Uterus (tissue), 3 donors: ENCODE measurements at regions not wholly inside any gene's neighbourhood (a gene's known extent, or its start where the extent isn't known, plus 50 kb on each side); places are given as distances from the start of the nearest gene placed in this dataset.
A peak's percentile ranks its signal among the peaks of the same experiment; 100 is the strongest.

ENCODE experiments used
- DNase-seq, 2 donors: peaks; one replicate each; pipeline ENCODE4 v3.0.0-alpha.2; 2019 to 2020
- H3K27ac ChIP-seq, 2 donors: fragments of 200-600 bp; sonication (generic); 1 replicate in 1 of 2; 2 replicates in 1 of 2; pipeline ENCODE4 v1.5.1; 2016 to 2018
- H3K27me3 ChIP-seq, 2 donors: fragments of 200-600 bp; sonication (generic); one replicate each; pipeline ENCODE4 v1.5.1; 2018 to 2019; ENCODE audit warnings: control low read depth in 1 of 2
- H3K36me3 ChIP-seq, 2 donors: fragments of 200-600 bp; sonication (generic); one replicate each; pipeline ENCODE4 v1.5.1; 2019; ENCODE audit warnings: control low read depth in 1 of 2
- H3K4me1 ChIP-seq, 2 donors: fragments of 200-600 bp; sonication (generic); one replicate each; pipeline ENCODE4 v1.5.1; 2018 to 2019; ENCODE audit warnings: control low read depth in 1 of 2
- H3K4me3 ChIP-seq, 2 donors: fragments of 200-600 bp; sonication (generic); 1 replicate in 1 of 2; 2 replicates in 1 of 2; pipeline ENCODE4 v1.5.1; 2018 to 2019; ENCODE audit warnings: mild to moderate bottlenecking in 1 of 2
- H3K9me3 ChIP-seq, 2 donors: fragments of 200-600 bp; sonication (generic); one replicate each; pipeline ENCODE4 v1.5.1; 2019; ENCODE audit warnings: control low read depth in 1 of 2
- POLR2A ChIP-seq, 2 donors: fragments of 450-650 bp; IDR thresholded peaks; one replicate each; pipeline ENCODE4 v1.6.1; 2016; ENCODE audit warnings: antibody characterized with exemption in 2 of 2, mild to moderate bottlenecking in 1 of 2, moderate library complexity in 1 of 2
- intact Hi-C: fragments of 100-400 bp; cut with DNase I; formaldehyde crosslinking; loops from one replicate; pipeline ENCODE4 v1.15.1; 2023; ENCODE audit warnings: low total_unique reads
- TF ChIP-seq, protein P1 (sequence below), 4 experiments: fragments of 200-600 bp in 2 of 4; fragments of 450-650 bp in 2 of 4; sonication (generic) in 2 of 4; IDR thresholded peaks; one replicate each; pipeline ENCODE4 v1.5.1; 2016 to 2019; ENCODE audit warnings: antibody characterized with exemption in 4 of 4, mild to moderate bottlenecking in 2 of 4, moderate library complexity in 1 of 4
- donor health status: DM: yes; HTN: yes; CAD: no.

DNA sequence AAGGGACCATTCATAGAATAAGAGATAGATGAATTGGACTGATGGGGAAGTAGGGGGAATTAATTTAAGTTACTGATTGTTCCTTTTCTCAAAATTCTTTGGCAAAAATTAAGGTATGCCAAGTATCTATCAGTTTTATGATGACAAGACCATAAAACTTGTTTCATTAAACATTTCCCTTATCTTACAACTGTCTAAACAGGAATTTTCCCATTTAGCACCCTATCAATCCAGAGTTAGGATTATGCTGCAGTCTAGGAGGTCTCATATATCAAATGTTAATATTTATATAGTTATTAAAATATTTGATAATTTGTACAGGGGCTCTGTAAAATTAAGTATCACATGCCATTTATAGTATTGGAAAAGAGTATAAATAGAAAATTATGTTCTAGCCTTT is 51.5 kb upstream of the ARID1B start:
- TF ChIP-seq, protein P1, sequence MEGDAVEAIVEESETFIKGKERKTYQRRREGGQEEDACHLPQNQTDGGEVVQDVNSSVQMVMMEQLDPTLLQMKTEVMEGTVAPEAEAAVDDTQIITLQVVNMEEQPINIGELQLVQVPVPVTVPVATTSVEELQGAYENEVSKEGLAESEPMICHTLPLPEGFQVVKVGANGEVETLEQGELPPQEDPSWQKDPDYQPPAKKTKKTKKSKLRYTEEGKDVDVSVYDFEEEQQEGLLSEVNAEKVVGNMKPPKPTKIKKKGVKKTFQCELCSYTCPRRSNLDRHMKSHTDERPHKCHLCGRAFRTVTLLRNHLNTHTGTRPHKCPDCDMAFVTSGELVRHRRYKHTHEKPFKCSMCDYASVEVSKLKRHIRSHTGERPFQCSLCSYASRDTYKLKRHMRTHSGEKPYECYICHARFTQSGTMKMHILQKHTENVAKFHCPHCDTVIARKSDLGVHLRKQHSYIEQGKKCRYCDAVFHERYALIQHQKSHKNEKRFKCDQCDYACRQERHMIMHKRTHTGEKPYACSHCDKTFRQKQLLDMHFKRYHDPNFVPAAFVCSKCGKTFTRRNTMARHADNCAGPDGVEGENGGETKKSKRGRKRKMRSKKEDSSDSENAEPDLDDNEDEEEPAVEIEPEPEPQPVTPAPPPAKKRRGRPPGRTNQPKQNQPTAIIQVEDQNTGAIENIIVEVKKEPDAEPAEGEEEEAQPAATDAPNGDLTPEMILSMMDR (IDR thresholded peaks at IDR 0.05): no peak
- no peak for TF ChIP-seq POLR2A (IDR thresholded peaks at IDR 0.05)
- Histone ChIP-seq H3K36me3 (no peaks in the 10 kb centered on the region), H3K9me3 (no peaks in the 10 kb centered on the region), H3K27me3 (no peaks in the 10 kb centered on the region), H3K27ac (no peak overlapping the region), H3K4me3 (no peak overlapping the region), H3K4me1 (no peaks in the 10 kb centered on the region)
- no peak for DNase-seq
- intact Hi-C loops: no loop called here

DNA sequence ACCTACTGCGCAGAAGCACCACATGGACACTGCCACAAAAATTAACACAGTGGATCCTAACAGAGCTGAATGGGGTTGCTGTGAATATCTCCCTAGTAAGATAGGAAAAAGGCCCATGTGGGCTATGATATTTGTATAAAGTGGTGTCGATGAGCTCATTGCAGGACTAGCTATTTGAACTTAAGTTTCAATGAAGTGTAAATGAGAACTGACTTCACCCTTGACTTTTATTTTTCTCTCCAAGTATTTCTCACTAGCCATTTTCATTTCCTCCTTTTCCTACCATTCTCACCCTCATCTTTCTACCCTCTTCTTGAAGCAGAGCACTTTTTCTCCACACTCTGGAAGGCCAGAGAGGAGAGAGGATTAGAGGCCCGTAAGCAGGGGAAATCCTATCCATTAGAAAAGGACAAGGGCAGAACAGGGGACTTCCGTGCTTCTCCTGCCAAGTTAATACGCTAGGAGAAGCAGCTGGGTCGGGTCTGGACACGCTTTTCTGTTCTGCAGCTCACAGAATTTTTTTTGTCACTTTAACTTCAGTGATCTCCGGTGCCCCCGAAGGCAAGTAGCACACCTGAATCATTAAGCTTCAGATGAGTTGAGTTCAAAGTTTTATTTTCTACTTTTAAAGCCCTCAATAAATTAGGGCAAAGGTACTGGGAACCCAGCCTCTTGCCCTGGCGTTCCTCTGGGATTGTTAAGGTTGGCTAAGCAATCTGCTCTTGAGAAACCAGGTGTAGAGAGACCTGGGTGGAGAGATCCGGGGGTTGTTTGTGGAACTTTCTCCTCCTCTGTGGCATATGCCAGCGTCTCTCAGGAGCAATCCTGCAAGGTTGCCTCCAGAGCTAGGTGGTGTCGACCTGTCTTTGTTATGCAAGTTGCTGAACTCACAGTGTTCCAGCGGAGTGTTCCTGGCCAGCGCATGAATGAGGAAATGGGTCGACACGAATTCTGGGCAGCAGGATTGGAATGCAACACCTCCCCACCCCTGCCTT is 56.2 kb upstream of the ARID1B start:
- H3K9me3 ChIP-seq: no peaks in the 10 kb centered on the region
- TF ChIP-seq, protein P1 (IDR thresholded peaks at IDR 0.05): no peak
- no peak for TF ChIP-seq POLR2A (IDR thresholded peaks at IDR 0.05)
- intact Hi-C loops: no loop called here
- no peaks in the 10 kb centered on the region for H3K4me1 ChIP-seq
- no peaks in the 10 kb centered on the region for H3K27me3 ChIP-seq
- H3K4me3 ChIP-seq: no peak overlapping the region
- no peaks in the 10 kb centered on the region for H3K36me3 ChIP-seq
- peak overlapping the region; percentile 89 to 95 for H3K27ac ChIP-seq
- peak in 1 of 2 donors; percentile 20 for DNase-seq

DNA sequence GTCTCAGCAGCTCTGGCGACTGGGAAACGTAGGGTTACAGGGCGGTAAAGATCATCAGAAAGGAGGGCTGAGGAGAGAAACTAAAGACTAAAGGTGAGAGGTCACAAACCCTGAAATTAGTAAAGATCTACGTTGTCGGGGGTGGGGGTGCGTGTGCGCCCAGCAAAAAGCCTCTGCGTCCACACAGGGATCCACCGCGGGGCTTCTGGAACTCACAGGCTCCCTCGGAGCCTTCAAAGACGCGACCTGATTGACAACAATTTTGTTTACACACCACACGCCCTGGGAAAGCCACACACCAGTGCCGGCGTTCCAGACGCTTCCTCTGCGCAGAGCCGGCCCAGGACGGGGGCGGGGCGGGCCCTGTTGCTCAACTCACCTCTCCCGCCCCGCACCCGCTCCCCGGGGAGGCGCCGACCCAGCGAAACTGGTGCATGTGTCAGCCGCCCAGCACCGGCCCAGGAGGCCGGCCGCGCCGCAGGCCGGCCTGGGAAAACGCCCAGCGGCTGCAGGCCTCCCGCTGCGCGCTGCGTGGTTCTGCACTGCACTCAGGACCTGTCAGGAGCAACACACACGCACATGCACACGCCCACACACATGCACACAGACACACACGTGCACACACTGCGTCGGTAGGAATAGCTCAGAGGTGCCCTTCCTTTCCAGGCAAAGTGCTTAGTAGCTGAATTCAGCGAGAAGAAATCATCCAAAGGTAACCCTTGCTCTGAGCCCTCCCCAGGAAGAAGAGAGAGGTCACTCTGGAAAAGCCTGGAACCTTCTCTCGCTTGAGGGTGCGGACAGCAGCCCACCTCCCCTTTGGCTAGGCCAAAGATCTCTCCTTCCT is 57.2 kb upstream of the ARID1B start:
- TF ChIP-seq, protein P1 (IDR thresholded peaks at IDR 0.05): peak in 1 of 4 experiments; percentile 5
- TF ChIP-seq POLR2A (IDR thresholded peaks at IDR 0.05): peak; percentile 30 to 48
- Histone ChIP-seq H3K4me3 (peak overlapping the region; percentile 11 to 22), H3K36me3 (no peaks in the 10 kb centered on the region), H3K4me1 (no peaks in the 10 kb centered on the region), H3K27ac (peak overlapping the region; percentile 89 to 95), H3K27me3 (no peaks in the 10 kb centered on the region), H3K9me3 (no peaks in the 10 kb centered on the region)
- intact Hi-C loops: no loop called here
- DNase-seq: peak; percentile 91 to 93

DNA sequence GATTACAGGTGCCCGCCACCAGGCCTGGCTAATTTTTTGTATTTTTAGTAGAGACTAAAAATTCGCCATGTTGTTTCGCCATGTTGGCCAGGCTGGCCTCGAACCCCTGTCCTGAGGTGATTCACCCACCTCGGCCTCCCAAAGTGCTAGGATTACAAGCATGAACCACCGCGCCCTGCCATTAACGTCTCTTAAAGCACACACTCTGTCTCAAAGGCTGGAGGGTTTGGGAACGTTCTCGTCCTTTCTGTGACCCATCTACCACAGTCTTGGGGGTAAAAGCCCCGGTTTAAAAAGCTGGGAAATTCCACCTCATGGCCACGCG is 57.8 kb upstream of the ARID1B start:
- TF ChIP-seq POLR2A (IDR thresholded peaks at IDR 0.05): no peak
- TF ChIP-seq, protein P1 (IDR thresholded peaks at IDR 0.05): no peak
- Histone ChIP-seq H3K4me3 (peak overlapping the region; percentile 11 to 22), H3K27me3 (no peaks in the 10 kb centered on the region), H3K9me3 (no peaks in the 10 kb centered on the region), H3K36me3 (no peaks in the 10 kb centered on the region), H3K27ac (peak overlapping the region; percentile 89 to 95), H3K4me1 (no peaks in the 10 kb centered on the region)
- intact Hi-C loops: no loop called here
- DNase-seq: peak in 1 of 2 donors; percentile 20
